HG03342 (cell line): ENCODE measurements at regions not wholly inside any gene's neighbourhood (a gene's known extent, or its start where the extent isn't known, plus 50 kb on each side); places are given as distances from the start of the nearest gene placed in this dataset.

Experiments used
- ATAC-seq: cut with Tn5 transposase; IDR thresholded peaks from one replicate; pipeline ENCODE4 v1.9.1; 2021; ENCODE audit warnings: mild to moderate bottlenecking, moderate library complexity; ENCODE audit not compliant: unreplicated experiment

GRCh38 chr5:166488560-166488959, 1802.9 kb upstream of the WWC1 start:
- ATAC-seq = no peak

DNA sequence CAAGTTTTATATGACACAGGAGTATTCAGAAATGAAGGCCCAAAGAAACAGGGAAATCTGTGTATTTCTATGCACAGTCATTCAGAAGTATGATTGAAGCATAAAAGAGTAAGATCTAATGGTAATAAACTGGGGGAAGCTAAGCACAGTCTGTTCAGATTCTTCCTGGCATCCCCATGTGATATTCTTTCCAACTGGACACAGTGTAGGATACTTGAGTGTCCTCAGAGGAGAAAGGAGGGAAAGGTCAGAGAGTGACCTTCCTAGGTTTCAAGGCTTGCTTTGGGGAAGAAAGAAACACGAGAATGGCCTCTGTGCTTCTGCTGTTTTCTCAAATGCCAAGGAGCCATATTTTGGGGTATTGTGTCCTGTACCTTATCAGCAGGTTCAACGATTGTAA, 1798.4 kb upstream of the WWC1 start:
- no peak for ATAC-seq

DNA sequence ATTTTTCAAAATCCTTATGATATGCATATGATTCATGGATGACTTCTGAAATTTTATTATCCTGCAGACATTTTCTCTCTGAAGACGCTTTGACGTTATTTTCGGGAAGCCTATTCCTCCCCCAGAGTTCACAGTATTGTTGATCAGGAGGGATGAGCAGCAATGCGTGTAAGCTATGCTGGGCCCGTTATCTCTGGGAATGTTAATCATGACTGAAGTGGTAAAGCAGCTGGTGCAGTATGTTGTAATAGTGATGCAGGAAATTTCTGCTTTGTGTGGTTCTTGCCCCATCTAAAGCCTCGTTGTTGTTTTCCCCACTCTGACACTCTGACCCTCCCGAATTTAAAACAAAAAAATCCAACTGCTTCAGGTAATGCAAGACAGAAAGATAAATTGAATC, 1797.8 kb upstream of the WWC1 start:
- ATAC-seq = no peak

GRCh38 chr5:166497496-166498104, 1793.8 kb upstream of the WWC1 start:
- ATAC-seq = no peak

GRCh38 chr5:166499447-166500240, 1791.8 kb upstream of the WWC1 start:
- no peak for ATAC-seq

DNA sequence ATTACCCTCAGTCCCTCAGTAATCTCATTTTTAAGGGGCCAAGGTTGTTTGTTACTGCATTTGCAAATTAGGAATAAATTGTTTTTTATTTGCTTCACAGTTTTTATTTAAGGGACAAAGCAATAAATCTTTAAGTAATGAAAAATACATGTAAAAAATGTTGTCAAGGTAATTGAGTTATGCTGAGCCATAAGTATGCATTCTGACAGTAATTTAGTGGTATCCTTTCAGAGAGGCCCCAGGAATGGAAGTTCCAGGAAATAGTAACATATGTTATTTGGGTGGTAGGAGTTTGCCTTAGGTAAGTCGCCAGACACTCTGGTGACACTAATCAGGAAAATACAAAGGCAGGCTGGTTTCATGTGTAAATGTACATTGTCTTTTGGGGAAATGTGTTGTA, 1787.9 kb upstream of the WWC1 start:
- ATAC-seq = no peak

DNA sequence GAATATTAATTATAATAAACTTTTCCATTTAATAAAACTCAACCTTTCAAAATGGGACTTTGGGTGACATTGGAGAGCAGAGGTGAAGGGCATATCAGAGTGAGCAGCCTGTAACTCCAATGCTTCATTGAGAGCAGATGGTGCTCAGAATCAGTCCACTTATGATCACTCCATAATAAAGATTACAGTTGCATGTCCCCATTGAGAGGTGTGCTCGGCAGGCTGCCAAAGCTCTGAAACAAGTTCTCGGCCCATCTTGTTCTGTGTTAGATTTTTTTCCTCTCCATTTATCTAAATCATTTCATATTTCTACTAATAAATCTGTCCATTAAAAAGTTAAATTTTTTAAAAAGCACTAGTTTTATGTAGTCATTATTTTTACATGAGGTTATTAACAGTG, 1786.4 kb upstream of the WWC1 start:
- ATAC-seq = no peak

GRCh38 chr5:166505544-166505943, 1785.9 kb upstream of the WWC1 start:
- no peak for ATAC-seq

DNA sequence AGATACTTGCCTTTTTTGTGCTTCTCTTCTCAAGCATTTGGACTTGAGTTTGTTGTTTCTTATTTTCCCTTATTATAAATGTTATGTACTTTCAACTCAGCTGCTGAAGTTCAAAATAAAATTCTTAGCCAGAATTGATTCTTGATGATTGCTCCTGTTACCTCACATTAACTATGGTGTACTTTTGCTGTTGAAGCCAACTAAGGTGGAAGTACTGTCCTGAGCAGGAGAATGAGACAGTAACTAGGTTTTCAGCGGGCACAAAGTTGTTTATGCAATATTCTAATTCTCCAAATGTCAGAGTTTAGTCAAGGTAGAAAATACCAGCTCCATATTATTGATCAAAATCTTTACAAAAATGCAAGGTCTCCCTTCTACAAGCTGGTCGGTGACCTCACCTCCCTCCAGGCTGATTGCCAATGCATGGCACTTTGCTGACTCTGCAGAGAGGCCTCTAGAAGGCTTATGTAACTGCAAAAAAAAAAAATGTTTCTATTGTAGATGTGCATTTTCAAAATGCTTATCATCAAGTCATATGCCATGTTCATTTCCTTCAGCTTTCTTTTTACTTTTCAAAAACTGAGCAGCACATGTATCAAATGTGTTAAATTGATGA, 1783.5 kb upstream of the WWC1 start:
- ATAC-seq = no peak

DNA sequence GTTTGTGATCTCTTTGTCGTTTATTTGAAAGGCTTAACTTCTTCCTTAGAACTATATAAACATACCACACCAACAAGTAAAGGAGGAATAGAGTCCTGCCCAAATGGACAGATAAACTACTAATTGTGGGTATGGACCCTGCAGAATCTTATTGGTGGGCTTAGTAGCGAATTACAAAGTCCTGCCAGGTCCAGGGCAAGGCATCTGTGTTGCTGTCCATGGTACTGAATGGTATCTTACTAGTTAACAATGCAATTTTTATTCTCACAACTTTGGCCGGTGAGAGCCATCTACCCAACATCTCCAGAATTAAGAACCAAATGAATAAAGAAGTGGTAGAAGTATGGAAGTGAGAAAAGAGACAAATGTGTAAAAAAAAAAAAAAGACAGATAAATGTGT, 1782.4 kb upstream of the WWC1 start:
- no peak for ATAC-seq

DNA sequence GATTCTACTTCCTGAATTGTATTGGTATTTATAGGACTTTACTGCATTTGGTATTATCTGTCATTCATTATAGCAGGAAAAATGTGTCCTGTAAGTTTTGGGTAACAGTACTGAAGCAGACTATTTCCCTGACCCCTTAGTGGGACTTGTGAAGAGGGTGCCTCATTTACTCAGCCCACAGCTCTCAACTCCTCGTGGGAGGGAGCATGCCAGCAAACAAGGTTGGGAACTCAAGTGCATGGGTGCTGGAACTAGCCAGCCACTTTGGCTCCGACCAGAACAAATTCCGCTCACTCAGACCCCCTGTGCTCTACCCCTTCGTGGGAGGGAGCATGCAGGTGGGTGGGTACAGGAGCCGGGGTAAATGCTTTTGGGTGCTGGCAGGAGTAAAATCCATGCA, 1773.5 kb upstream of the WWC1 start:
- no peak for ATAC-seq

GRCh38 chr5:166523206-166523605, 1768.2 kb upstream of the WWC1 start:
- no peak for ATAC-seq

GRCh38 chr5:166529200-166529599, 1762.2 kb upstream of the WWC1 start:
- ATAC-seq = no peak

DNA sequence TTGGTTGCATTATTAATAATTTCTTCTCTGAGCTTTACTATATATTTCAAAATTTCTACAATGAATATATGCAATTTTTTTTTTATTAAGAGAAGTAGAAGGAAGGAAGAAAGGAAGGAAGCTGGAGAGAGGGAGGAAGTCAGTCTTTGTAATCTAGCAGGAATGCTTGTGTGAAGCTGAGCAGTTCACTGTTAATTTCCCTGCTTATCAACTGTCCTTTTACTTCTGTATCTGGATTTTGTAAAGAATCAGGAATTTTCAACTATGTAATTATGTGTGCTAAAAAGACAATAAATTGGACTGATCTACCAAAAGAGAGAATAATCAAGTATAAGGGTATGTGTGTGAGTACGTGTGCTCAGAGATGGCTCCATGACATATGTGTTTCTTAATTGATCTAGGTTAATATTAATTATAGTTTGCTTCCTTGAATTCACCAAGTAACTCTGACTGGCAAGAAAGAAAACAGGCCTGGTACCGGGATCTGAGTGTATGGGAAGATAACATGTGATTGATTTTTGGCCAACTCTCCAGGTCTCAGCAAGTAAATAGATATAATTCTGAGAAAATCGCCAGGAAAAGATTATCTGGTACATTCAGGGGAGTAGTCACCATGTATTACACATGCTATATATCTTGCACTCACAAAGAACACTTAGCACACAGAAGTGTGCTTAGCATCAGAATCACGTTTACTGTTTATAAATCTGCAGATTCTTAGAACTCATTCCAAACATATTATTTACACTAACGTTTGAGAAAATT, 1758.8 kb upstream of the WWC1 start:
- no peak for ATAC-seq

- no peak for ATAC-seq
These were observed 1755.8 kb upstream of the WWC1 start for GRCh38 chr5:166535641-166536040.

DNA sequence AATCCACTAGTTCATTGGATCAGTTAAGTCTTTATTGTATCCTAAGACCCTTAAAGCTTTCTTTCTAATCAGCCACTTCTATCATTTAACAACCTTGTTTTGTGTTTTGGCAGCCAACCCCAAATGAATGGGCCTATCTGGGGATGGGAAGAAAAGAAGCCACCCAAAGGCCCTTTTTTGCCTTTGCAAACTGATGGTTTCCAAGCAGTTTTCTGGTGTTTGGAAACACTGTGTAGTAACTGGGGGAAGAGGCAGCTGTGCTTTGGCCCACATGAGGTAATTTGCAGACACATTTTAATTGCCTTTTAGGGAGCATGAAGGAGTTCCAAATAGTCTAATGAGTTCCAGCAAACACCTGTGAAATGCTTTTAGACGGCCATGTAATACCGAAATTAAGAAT, 1751.3 kb upstream of the WWC1 start:
- no peak for ATAC-seq

DNA sequence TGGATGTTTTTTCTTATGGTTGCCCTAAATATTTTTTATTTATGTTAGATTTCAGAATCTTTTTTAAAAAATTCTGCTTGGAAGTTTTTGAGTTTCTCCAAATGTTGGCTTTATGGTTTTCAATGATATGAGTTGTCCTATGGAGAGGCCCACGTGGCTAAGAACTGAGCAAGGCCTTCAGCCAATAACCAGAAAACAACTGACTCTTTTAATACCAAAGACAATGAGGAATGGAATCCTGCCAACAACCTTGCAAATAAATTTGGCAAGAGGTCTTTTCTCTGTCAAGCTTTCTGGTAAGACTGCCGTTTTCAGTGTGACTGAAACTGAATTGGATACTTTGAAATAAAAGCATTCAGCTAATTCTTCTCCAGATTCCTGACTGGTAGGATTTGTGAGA, 1740.1 kb upstream of the WWC1 start:
- no peak for ATAC-seq

GRCh38 chr5:166553778-166554177, 1737.7 kb upstream of the WWC1 start:
- ATAC-seq = no peak

DNA sequence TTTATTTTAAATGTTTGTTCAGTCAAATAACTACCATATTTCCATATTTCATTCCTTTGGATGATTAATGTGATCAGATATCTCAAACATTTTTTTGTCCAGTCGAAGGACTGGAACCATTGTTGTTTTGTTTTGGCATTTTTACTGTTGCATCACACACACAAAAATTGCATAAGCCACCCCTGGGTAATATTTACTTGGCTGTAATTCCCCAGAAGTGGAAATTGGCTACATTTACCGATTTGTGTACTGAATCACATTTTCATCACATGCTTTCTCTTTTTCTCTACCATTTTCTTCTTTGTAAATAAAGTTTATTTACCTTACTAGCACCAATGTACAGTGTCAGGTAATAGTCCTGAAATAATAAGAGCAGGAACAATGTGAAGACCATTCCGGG, 1729.7 kb upstream of the WWC1 start:
- no peak for ATAC-seq

DNA sequence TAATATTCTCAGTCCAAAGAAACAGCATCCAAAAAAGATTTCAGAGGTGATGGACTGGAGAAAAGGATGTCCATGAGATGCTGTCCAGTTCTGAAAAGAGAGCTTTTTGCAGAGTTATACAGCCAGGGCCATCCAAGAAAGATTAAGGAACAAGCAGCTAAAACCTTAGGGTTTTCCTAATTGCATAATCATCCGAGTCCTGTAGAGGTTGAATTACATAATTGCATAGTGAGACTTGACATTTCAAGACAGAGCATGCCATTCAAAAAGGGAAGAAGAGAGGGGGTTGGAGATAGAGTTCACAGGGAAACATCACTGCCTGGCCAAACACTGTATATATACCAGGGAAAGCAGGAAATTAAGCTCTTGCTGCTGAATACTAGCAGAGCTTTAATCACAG, 1729.2 kb upstream of the WWC1 start:
- ATAC-seq = no peak

- ATAC-seq = no peak
These were observed 1724.7 kb upstream of the WWC1 start for GRCh38 chr5:166566725-166567124.

GRCh38 chr5:166570865-166571264, 1720.6 kb upstream of the WWC1 start:
- ATAC-seq = no peak
